Left cardiac atrium (tissue), 4 donors: ENCODE measurements at regions not wholly inside any gene's neighbourhood (a gene's known extent, or its start where the extent isn't known, plus 50 kb on each side); places are given as distances from the start of the nearest gene placed in this dataset.
A peak's percentile ranks its signal among the peaks of the same experiment; 100 is the strongest.
"Not testable (repeated sequence)": the region's sequence is repeated elsewhere in the genome, so short reads cannot be mapped to it uniquely, and the experiment has no call there.

Source experiments
- ATAC-seq, 2 donors: fragments of 200-7000 bp; cut with Tn5 transposase; one replicate each; pipeline ENCODE4 v1.9.1; 2020; ENCODE audit warnings: mild to moderate bottlenecking in 2 of 2, moderate library complexity in 2 of 2
- DNase-seq: peaks from one replicate; pipeline ENCODE4 v3.0.0-alpha.2; 2020
- intact Hi-C, 2 donors: fragments of 100-400 bp; cut with DNase I; formaldehyde crosslinking; loops; one replicate each; pipeline versions ENCODE4 v1.14.1 to v1.15.1; 2022 to 2023
- donor health status: DM: no; HTN: yes; CAD: no.
- donor health status: DM: no; HTN: yes; CAD: no; lungs with severe emphysema.
- donor health status: DM: yes; HTN: yes; CAD: no.
- donor health status: Dilated cardiomyopathy.

- intact Hi-C loops = no loop called here
- ATAC-seq = no peak
- no peak for DNase-seq
Measured at GRCh38 chrX:129361576-129361975, 161.7 kb downstream of the SMARCA1 start.

GRCh38 chrX:129360175-129360574, 163.1 kb downstream of the SMARCA1 start:
- intact Hi-C loops = no loop called here
- DNase-seq (peak; percentile 18), ATAC-seq (no peak)

- DNase-seq (no peak), ATAC-seq (no peak)
- intact Hi-C loops = no loop called here
Measured at GRCh38 chrX:129359269-129359668, 164.0 kb downstream of the SMARCA1 start.

- DNase-seq, ATAC-seq, intact Hi-C loops: not testable (repeated sequence)
Measured at GRCh38 chrX:129357428-129357827, 165.9 kb downstream of the SMARCA1 start.

GRCh38 chrX:129347291-129347690, 176.0 kb downstream of the SMARCA1 start:
- intact Hi-C loops = no loop called here
- ATAC-seq (no peak), DNase-seq (no peak)

- DNase-seq = no peak
- intact Hi-C loops = no loop called here
- ATAC-seq = no peak
Measured at GRCh38 chrX:129346574-129346973, 176.7 kb downstream of the SMARCA1 start.

GRCh38 chrX:129337264-129337663, 186.0 kb downstream of the SMARCA1 start:
- intact Hi-C loops, DNase-seq, ATAC-seq: not testable (repeated sequence)

GRCh38 chrX:129323115-129323514, 200.2 kb downstream of the SMARCA1 start:
- intact Hi-C loops = no loop called here
- ATAC-seq (no peak), DNase-seq (no peak)

- ATAC-seq (no peak), DNase-seq (no peak)
- intact Hi-C loops = no loop called here
Measured at GRCh38 chrX:129318375-129318774, 204.9 kb downstream of the SMARCA1 start.

- intact Hi-C loops = no loop called here
- DNase-seq (no peak), ATAC-seq (no peak)
Measured at GRCh38 chrX:129316461-129316860, 206.8 kb downstream of the SMARCA1 start.

- ATAC-seq (no peak), DNase-seq (no peak)
- intact Hi-C loops = no loop called here
Measured at GRCh38 chrX:129310000-129310399, 213.3 kb downstream of the SMARCA1 start.

- intact Hi-C loops = no loop called here
- ATAC-seq (no peak), DNase-seq (no peak)
Measured at GRCh38 chrX:129262912-129263311, 260.4 kb downstream of the SMARCA1 start.

- intact Hi-C loops, DNase-seq, ATAC-seq: not testable (repeated sequence)
Measured at GRCh38 chrX:129255516-129255915, 267.8 kb downstream of the SMARCA1 start.

- no peak for ATAC-seq
- DNase-seq = no peak
- intact Hi-C loops = no loop called here
Measured at GRCh38 chrX:129249563-129249962, 273.7 kb downstream of the SMARCA1 start.

- intact Hi-C loops = no loop called here
- DNase-seq = no peak
- ATAC-seq = no peak
Measured at GRCh38 chrX:129247642-129248041, 275.6 kb downstream of the SMARCA1 start.

- intact Hi-C loops = no loop called here
- no peak for ATAC-seq
Measured at GRCh38 chrX:129239371-129239770, 283.9 kb downstream of the SMARCA1 start.

GRCh38 chrX:129238011-129238410, 285.3 kb downstream of the SMARCA1 start:
- DNase-seq = no peak
- ATAC-seq = no peak
- intact Hi-C loops = no loop called here

More at GRCh38 chrX:129239371-129239770, 283.9 kb downstream of the SMARCA1 start:
- DNase-seq = no peak

- intact Hi-C loops = no loop called here
Measured at GRCh38 chrX:129235903-129236302, 287.4 kb downstream of the SMARCA1 start.

GRCh38 chrX:129233786-129234185, 289.5 kb downstream of the SMARCA1 start:
- ATAC-seq = no peak

More at GRCh38 chrX:129235903-129236302, 287.4 kb downstream of the SMARCA1 start:
- ATAC-seq (no peak), DNase-seq (no peak)

GRCh38 chrX:129230850-129231512, 292.3 kb downstream of the SMARCA1 start:
- intact Hi-C loops = no loop called here
- no peak for ATAC-seq
- DNase-seq = no peak

More at GRCh38 chrX:129233786-129234185, 289.5 kb downstream of the SMARCA1 start:
- no peak for DNase-seq
- intact Hi-C loops = no loop called here

- no peak for DNase-seq
- intact Hi-C loops = no loop called here
- ATAC-seq = no peak
Measured at GRCh38 chrX:129230168-129230567, 293.1 kb downstream of the SMARCA1 start.
